A549 (cell line): ENCODE measurements at regions not wholly inside any gene's neighbourhood (a gene's known extent, or its start where the extent isn't known, plus 50 kb on each side); places are given as distances from the start of the nearest gene placed in this dataset.

Source experiments
- KDM1A ChIP-seq: fragments of 200-600 bp; sonication (generic); IDR thresholded peaks from 2 replicates; pipeline ENCODE4 v1.6.1; 2016; ENCODE audit warnings: low read depth, mild to moderate bottlenecking
- MAFK ChIP-seq: fragments of 450-650 bp; IDR thresholded peaks from 2 replicates; pipeline ENCODE4 v1.6.1; 2014; ENCODE audit not compliant: partially characterized antibody
- POLR2AphosphoS2 ChIP-seq: conservative IDR thresholded peaks from 2 replicates; pipeline ENCODE4 v1.6.1; 2012; ENCODE audit warnings: low read length, improper control_type of control experiment, inconsistent platforms
- RAD21 ChIP-seq, 2 experiments: fragments of >200 bp in 1 of 2; sonication (Bioruptor Twin) in 1 of 2; formaldehyde crosslinking in 1 of 2; IDR thresholded peaks in 1 of 2; conservative IDR thresholded peaks in 1 of 2; 2 replicates in 1 of 2; 3 replicates in 1 of 2; pipeline ENCODE4 v1.6.1; 2012 to 2018; ENCODE audit warnings: inconsistent platforms in 1 of 2
- RFX5 ChIP-seq: fragments of 450-650 bp; IDR thresholded peaks from 2 replicates; pipeline ENCODE4 v1.7.1; 2014; ENCODE audit warnings: antibody characterized with exemption, mild to moderate bottlenecking, moderate library complexity
- TF ChIP-seq, protein P1 (sequence below): fragments of >200 bp; sonication (Bioruptor Twin); formaldehyde crosslinking; IDR thresholded peaks from 3 replicates; pipeline ENCODE4 v1.5.1; 2016

DNA sequence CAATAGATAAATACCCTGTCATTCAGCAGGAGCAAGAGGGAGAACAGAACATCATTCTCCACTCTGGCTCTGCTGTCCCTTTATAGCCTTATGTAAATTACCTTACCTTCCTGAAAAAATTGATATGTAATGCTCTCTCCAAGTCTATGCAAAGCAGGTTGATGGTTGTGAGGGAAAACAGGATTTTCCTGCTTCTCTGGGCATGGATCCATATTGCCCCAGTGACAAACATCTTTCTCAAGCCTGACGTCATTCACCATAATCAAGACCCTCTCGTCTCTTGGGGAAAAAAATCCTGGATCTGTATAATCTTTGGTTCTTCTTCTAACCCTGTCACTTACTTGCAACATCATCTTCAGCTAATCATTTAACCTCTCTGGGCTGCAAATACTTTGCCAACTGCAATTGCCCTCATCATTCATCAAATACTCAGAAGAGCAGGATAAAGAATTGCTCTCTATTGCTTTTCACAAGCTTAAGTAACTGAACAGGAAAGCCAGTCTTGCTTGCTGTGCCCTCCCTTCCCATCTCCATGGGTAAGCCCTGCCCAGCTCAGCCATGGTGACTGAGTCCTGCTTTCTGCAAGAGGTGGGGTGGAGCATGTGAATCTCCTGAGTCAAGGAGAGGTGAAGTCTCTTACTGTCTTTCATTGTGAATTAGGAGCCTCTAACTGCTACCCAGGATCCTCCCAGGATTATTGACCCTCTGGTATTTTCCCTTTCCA is 123.7 kb upstream of the KLF7 start:
- no peak for TF ChIP-seq MAFK
- no peak for TF ChIP-seq RFX5
- TF ChIP-seq, protein P1, sequence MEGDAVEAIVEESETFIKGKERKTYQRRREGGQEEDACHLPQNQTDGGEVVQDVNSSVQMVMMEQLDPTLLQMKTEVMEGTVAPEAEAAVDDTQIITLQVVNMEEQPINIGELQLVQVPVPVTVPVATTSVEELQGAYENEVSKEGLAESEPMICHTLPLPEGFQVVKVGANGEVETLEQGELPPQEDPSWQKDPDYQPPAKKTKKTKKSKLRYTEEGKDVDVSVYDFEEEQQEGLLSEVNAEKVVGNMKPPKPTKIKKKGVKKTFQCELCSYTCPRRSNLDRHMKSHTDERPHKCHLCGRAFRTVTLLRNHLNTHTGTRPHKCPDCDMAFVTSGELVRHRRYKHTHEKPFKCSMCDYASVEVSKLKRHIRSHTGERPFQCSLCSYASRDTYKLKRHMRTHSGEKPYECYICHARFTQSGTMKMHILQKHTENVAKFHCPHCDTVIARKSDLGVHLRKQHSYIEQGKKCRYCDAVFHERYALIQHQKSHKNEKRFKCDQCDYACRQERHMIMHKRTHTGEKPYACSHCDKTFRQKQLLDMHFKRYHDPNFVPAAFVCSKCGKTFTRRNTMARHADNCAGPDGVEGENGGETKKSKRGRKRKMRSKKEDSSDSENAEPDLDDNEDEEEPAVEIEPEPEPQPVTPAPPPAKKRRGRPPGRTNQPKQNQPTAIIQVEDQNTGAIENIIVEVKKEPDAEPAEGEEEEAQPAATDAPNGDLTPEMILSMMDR, result no peak
- no peak for TF ChIP-seq RAD21 (conservative IDR thresholded peaks at IDR 0.05 in 1 of 2, IDR thresholded peaks at IDR 0.05 in 1 of 2)
- no peak for TF ChIP-seq POLR2AphosphoS2
- no peak for TF ChIP-seq KDM1A
